ENCODE measurements at regions not wholly inside any gene's neighbourhood (a gene's known extent, or its start where the extent isn't known, plus 50 kb on each side); places are given as distances from the start of the nearest gene placed in this dataset.

GRCh38 chr1:177796561-177796960, 173.3 kb downstream of the SEC16B start:
- TF ChIP-seq, protein P1, sequence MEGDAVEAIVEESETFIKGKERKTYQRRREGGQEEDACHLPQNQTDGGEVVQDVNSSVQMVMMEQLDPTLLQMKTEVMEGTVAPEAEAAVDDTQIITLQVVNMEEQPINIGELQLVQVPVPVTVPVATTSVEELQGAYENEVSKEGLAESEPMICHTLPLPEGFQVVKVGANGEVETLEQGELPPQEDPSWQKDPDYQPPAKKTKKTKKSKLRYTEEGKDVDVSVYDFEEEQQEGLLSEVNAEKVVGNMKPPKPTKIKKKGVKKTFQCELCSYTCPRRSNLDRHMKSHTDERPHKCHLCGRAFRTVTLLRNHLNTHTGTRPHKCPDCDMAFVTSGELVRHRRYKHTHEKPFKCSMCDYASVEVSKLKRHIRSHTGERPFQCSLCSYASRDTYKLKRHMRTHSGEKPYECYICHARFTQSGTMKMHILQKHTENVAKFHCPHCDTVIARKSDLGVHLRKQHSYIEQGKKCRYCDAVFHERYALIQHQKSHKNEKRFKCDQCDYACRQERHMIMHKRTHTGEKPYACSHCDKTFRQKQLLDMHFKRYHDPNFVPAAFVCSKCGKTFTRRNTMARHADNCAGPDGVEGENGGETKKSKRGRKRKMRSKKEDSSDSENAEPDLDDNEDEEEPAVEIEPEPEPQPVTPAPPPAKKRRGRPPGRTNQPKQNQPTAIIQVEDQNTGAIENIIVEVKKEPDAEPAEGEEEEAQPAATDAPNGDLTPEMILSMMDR (conservative IDR thresholded peaks at IDR 0.05; ENCODE audit: low read length): no peak
- TF ChIP-seq EZH2phosphoT487 (IDR thresholded peaks at IDR 0.05; ENCODE audit: borderline replicate concordance): no peak
